ENCODE measurements at regions not wholly inside any gene's neighbourhood (a gene's known extent, or its start where the extent isn't known, plus 50 kb on each side); places are given as distances from the start of the nearest gene placed in this dataset.
A peak's percentile ranks its signal among the peaks of the same experiment; 100 is the strongest.

- TF ChIP-seq, protein P1, sequence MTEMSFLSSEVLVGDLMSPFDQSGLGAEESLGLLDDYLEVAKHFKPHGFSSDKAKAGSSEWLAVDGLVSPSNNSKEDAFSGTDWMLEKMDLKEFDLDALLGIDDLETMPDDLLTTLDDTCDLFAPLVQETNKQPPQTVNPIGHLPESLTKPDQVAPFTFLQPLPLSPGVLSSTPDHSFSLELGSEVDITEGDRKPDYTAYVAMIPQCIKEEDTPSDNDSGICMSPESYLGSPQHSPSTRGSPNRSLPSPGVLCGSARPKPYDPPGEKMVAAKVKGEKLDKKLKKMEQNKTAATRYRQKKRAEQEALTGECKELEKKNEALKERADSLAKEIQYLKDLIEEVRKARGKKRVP (CRISPR knock-in tag; IDR thresholded peaks at IDR 0.05): no peak
These were observed 90.4 kb upstream of the FMN2 start (continued) for GRCh38 chr1:240001177-240001740.

DNA sequence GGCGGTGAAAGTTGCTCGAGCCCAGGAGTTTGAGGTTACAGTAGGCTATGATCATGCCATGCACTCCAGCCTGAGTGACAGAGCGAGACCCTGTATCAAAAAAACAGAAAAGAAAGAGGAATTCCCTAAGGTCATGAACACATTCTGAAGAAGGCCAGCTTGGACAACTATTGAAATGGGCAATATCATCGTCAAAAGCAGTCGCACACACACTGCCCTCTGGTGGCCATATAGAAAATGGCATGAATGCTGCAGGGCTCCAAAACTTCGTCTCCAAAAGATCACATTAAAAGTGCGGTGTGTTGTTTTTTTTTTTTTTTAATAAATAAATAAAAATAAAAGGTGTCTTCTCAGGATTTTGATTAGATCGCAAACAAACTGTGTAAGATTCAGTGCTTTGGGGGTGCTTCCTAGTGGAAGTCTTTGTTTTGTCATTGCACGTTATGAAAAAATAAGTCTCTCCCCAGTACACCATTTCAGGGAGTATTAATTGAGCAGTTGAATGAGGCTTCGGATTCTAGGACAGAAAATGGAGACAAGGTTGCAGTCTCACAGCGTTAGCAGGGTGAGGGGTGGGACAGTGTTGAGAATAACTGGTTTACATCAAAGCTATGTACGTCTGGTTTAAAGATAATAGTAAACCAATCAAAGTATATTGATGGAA, 87.5 kb upstream of the FMN2 start:
- in situ Hi-C loops (cut with MboI): no loop called here
- no peak overlapping the region for H3K4me2 ChIP-seq (ENCODE audit: insufficient read depth, low read length)
- peak; percentile 42 to 65 (median 53) for DNase-seq (ENCODE audit: extremely low read depth in 1 of 4, low spot score in 3 of 4)
- peak; percentile 78 for FAIRE-seq
- no peak overlapping the region for H2AFZ ChIP-seq (ENCODE audit: low read depth, low read length)
- TF ChIP-seq CTCF (IDR thresholded peaks at IDR 0.05 in 2 of 3, conservative IDR thresholded peaks at IDR 0.05 in 1 of 3; ENCODE audit: insufficient read depth in 2 of 3, low read depth in 1 of 3, low read length in 3 of 3) (peak; percentile 35 to 74 (median 70); a peak in 5 of 6 replicates), USF2 (CRISPR knock-in tag; IDR thresholded peaks at IDR 0.05) (no peak), ZNF324 (CRISPR knock-in tag; IDR thresholded peaks at IDR 0.05) (no peak), SMC3 (conservative IDR thresholded peaks at IDR 0.05; ENCODE audit: insufficient read depth, low read depth, low read length) (0 out of 2 replicates have a peak, but pooled peaks have one; percentile 18), MXI1 (IDR thresholded peaks at IDR 0.05; ENCODE audit: low read depth, low read length) (no peak), ZNF316 (IDR thresholded peaks at IDR 0.05) (no peak), RBM15 (IDR thresholded peaks at IDR 0.05; ENCODE audit: insufficient read depth, low read length) (no peak), ELF4 (CRISPR knock-in tag; IDR thresholded peaks at IDR 0.05) (no peak), SIX5 (IDR thresholded peaks at IDR 0.05; ENCODE audit: borderline replicate concordance in 1 of 2, insufficient read depth in 1 of 2, low read depth in 1 of 2, low read length in 2 of 2) (no peak), NR2C2 (CRISPR knock-in tag; IDR thresholded peaks at IDR 0.05) (no peak), NR2C2 (tag; IDR thresholded peaks at IDR 0.05) (no peak)
- H3K9me3 ChIP-seq (replicated peaks; ENCODE audit: control insufficient read depth, insufficient read depth, low read depth, low read length): 0 out of 2 replicates have a peak, but pooled peaks cover under 1% of the 10 kb centered on the region
- no peaks in the 10 kb centered on the region for H3K9me1 ChIP-seq (ENCODE audit: control insufficient read depth, insufficient read depth, low read length)
- intact Hi-C loops (cut with micrococcal nuclease): no loop called here
- H3K79me2 ChIP-seq (ENCODE audit: control insufficient read depth, insufficient read depth, low read length): no peaks in the 10 kb centered on the region
- no peak overlapping the region for H3K27ac ChIP-seq (ENCODE audit: extremely low read depth, low read depth, low read length)
- POLR2A ChIA-PET: interaction anchor here (0.6 kb wide), 1 partner anchor 709 kb away, joined by 3 read pairs; no protein-coding TSS in a partner anchor
- CTCF ChIA-PET (ENCODE audit: low intra/inter-chr PET ratio): no interaction called here
- no peak overlapping the region for H3K9ac ChIP-seq (ENCODE audit: insufficient read depth in 1 of 2, low read depth in 2 of 2, low read length in 2 of 2)
- H3K4me3 ChIP-seq: no peak overlapping the region
- ATAC-seq: peak; percentile 61
- H3K27me3 ChIP-seq (ENCODE audit: control insufficient read depth in 2 of 2, insufficient read depth in 2 of 2, low read length in 2 of 2): no peaks in the 10 kb centered on the region
- no peaks in the 10 kb centered on the region for H4K20me1 ChIP-seq (replicated peaks; ENCODE audit: control insufficient read depth, insufficient read depth, low read length)
- no peaks in the 10 kb centered on the region for H3K36me3 ChIP-seq (ENCODE audit: control insufficient read depth, insufficient read depth, low read length)
- H3K4me1 ChIP-seq (replicated peaks in 1 of 2; ENCODE audit: control insufficient read depth in 2 of 2, insufficient read depth in 2 of 2, low read length in 2 of 2): no peaks in the 10 kb centered on the region
- no TSS peak for BruUV-seq (replicated peaks)
- 4% methylated on average over 12 of the region's 12 CpGs for WGBS (ENCODE audit: insufficient coverage, low coverage, missing lambda C conversion rate)

Data from K562 (cell line).